MCF 10A (cell line): ENCODE measurements at regions not wholly inside any gene's neighbourhood (a gene's known extent, or its start where the extent isn't known, plus 50 kb on each side); places are given as distances from the start of the nearest gene placed in this dataset.

ENCODE experiments used
- BruUV-seq: library from RNA; stranded (reverse); fragments of 400-500 nt; replicated peaks from 2 replicates; lab custom pipeline; 2021; lab: Mats Ljungman, UMichigan
- CTCF ChIA-PET: fragments of 300-600 bp; sonication (Branson Sonifier 250); formaldehyde crosslinking; extraction: SDS; loops from one replicate; lab custom pipeline; 2021; ENCODE audit warnings: antibody characterized with exemption, inconsistent platforms; lab: Yijun Ruan, JAX
- POLR2A ChIA-PET: fragments of 300-600, 350-650 bp; sonication (Branson Sonifier 250); formaldehyde crosslinking; extraction: SDS; loops from one replicate; lab custom pipeline; 2020; ENCODE audit warnings: antibody characterized with exemption, inconsistent platforms; lab: Yijun Ruan, JAX
- DNase-seq: peaks from one replicate; pipeline ENCODE4 v3.0.0-alpha.2; 2018; ENCODE audit not compliant: unreplicated experiment
- H3K27ac Mint-ChIP-seq: one replicate; pipeline ENCODE4 v1.8.0; 2022; ENCODE audit warnings: mild to moderate bottlenecking, low read depth, mixed read lengths; ENCODE audit not compliant: unreplicated experiment
- H3K27me3 Mint-ChIP-seq: one replicate; pipeline ENCODE4 v1.8.0; 2022; ENCODE audit warnings: mixed read lengths; ENCODE audit not compliant: insufficient read depth, unreplicated experiment
- H3K36me3 Mint-ChIP-seq: one replicate; pipeline ENCODE4 v1.8.0; 2022; ENCODE audit warnings: mild to moderate bottlenecking, moderate library complexity, mixed read lengths; ENCODE audit not compliant: insufficient read depth, unreplicated experiment
- H3K4me1 Mint-ChIP-seq: one replicate; pipeline ENCODE4 v1.8.0; 2022; ENCODE audit warnings: mixed read lengths; ENCODE audit not compliant: insufficient read depth, unreplicated experiment
- H3K4me3 Mint-ChIP-seq: one replicate; pipeline ENCODE4 v1.8.0; 2022; ENCODE audit warnings: mild to moderate bottlenecking, moderate library complexity, mixed read lengths; ENCODE audit not compliant: unreplicated experiment
- H3K9me3 Mint-ChIP-seq: one replicate; pipeline ENCODE4 v1.8.0; 2022; ENCODE audit warnings: mixed read lengths; ENCODE audit not compliant: unreplicated experiment
- intact Hi-C: fragments of 100-400 bp; cut with micrococcal nuclease; formaldehyde crosslinking; loops from 2 replicates; pipeline ENCODE4 v1.14.1; 2022
- TF ChIP-seq, protein P1 (sequence below): fragments of 200-600 bp; IDR thresholded peaks from one replicate; pipeline ENCODE4 v1.8.0; 2022; ENCODE audit warnings: antibody characterized with exemption, mild to moderate bottlenecking; ENCODE audit not compliant: unreplicated experiment

DNA sequence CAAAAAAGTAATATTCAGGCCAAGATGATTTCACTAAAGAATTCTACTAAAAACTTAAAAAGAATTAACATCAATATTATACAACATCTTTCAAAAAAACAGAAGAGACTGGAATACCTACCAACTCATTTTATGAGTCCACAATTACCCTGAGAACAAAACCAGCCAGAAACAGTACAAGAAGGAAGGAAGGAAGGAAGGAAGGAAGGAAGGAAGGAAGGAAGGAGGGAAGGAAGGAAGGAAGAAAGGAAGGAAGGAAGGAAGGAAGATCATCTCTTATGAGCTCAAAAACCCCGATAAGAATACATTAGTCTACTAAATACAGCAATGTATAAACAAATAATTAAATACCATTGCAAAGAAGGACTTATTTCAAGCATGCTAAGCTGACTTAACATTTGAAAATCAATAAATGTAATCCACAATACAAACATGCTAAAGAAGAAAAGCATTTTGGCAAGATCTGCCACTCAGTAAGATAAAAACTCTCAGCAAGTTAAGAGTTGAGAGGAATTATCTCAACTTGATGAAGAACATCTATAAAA is 149.9 kb upstream of the RGS18 start:
- Mint-ChIP-seq H3K4me1 (peaks cover 6% of the 10 kb centered on the region), H3K4me3 (no peak overlapping the region), H3K27me3 (no peaks in the 10 kb centered on the region), H3K9me3 (no peaks in the 10 kb centered on the region), H3K27ac (no peak overlapping the region), H3K36me3 (no peaks in the 10 kb centered on the region)
- TF ChIP-seq, protein P1, sequence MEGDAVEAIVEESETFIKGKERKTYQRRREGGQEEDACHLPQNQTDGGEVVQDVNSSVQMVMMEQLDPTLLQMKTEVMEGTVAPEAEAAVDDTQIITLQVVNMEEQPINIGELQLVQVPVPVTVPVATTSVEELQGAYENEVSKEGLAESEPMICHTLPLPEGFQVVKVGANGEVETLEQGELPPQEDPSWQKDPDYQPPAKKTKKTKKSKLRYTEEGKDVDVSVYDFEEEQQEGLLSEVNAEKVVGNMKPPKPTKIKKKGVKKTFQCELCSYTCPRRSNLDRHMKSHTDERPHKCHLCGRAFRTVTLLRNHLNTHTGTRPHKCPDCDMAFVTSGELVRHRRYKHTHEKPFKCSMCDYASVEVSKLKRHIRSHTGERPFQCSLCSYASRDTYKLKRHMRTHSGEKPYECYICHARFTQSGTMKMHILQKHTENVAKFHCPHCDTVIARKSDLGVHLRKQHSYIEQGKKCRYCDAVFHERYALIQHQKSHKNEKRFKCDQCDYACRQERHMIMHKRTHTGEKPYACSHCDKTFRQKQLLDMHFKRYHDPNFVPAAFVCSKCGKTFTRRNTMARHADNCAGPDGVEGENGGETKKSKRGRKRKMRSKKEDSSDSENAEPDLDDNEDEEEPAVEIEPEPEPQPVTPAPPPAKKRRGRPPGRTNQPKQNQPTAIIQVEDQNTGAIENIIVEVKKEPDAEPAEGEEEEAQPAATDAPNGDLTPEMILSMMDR, result no peak
- no peak for DNase-seq
- no TSS peak for BruUV-seq
- ChIA-PET POLR2A (no interaction called here), CTCF (interaction anchor here (0.6 kb wide), 1 partner anchor 15 kb away, joined by 4 read pairs; no protein-coding TSS in a partner anchor)
- intact Hi-C loops, result no loop called here

DNA sequence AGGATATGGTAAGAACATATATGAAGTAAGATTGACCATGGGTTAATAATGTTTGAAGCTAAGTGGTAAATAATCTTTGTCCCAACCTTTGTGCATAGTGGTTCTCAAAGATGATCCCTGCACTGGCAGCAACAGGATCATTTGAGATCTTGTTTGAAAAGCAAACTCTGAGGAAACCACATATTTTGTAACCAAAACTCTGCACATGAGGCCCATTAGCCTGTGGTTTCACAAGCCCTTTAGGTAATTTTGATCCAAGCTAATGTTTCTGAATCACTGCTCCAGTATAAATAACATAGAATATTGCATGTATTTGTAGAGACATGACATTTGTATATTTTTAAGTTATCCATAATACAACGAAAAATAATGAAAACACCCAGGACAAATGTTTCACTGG is 147.9 kb upstream of the RGS18 start:
- DNase-seq, result peak; percentile 22
- peaks cover 6% of the 10 kb centered on the region for H3K4me1 Mint-ChIP-seq
- H3K9me3 Mint-ChIP-seq, result no peaks in the 10 kb centered on the region
- BruUV-seq, result no TSS peak
- H3K27me3 Mint-ChIP-seq, result no peaks in the 10 kb centered on the region
- peak overlapping the region; percentile 7 for H3K27ac Mint-ChIP-seq
- CTCF ChIA-PET, result no interaction called here
- intact Hi-C loops, result no loop called here
- no peak overlapping the region for H3K4me3 Mint-ChIP-seq
- TF ChIP-seq, protein P1, result no peak
- no peaks in the 10 kb centered on the region for H3K36me3 Mint-ChIP-seq
- POLR2A ChIA-PET, result no interaction called here

DNA sequence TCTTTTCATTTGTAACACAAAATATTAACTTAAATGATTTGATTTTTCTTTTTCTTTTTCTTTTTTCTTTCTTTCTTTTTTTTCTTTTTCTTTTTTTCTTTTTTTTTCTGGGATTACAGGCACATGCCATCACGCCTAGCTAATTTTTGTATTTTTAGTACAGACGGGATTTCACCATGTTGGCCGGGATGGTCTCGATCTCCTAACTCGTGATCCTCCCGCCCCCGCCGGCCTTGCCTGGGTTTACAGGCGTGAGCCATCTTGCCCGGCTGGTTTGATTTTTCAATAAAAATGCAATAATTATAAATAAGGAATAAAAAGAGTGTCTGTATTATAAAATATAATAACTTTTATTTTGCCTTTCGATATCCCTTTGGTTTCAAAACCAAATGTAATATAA is 146.7 kb upstream of the RGS18 start:
- CTCF ChIA-PET, result no interaction called here
- H3K27me3 Mint-ChIP-seq, result no peaks in the 10 kb centered on the region
- intact Hi-C loops, result no loop called here
- TF ChIP-seq, protein P1, result no peak
- no peak for DNase-seq
- no peaks in the 10 kb centered on the region for H3K4me1 Mint-ChIP-seq
- H3K4me3 Mint-ChIP-seq, result no peak overlapping the region
- BruUV-seq, result no TSS peak
- H3K9me3 Mint-ChIP-seq, result no peaks in the 10 kb centered on the region
- no peak overlapping the region for H3K27ac Mint-ChIP-seq
- H3K36me3 Mint-ChIP-seq, result no peaks in the 10 kb centered on the region
- POLR2A ChIA-PET, result no interaction called here

DNA sequence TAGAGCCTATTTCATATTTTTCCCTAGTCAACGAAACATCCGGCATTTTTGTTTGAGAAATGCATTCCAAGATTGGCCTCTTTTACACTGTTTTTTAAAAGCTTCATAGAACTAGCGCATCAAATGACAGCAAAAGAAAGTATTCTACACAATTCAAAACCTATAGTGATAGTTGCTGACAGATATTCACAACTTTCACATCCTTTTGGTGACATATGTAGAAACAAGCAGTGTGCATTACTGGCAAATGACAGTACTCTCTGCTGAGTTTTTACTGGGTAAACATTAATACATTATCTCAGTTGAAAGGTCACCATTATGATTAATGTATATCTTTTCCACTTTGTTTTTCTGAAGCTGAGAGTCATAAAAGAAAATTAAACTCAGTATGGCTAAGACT is 135.4 kb upstream of the RGS18 start:
- no peak for DNase-seq
- intact Hi-C loops, result no loop called here
- TF ChIP-seq, protein P1, result no peak
- no peaks in the 10 kb centered on the region for H3K36me3 Mint-ChIP-seq
- H3K27ac Mint-ChIP-seq, result no peak overlapping the region
- CTCF ChIA-PET, result interaction anchor here (0.6 kb wide), 1 partner anchor 1214 kb away, joined by 3 read pairs; no protein-coding TSS in a partner anchor
- H3K4me3 Mint-ChIP-seq, result no peak overlapping the region
- no peaks in the 10 kb centered on the region for H3K9me3 Mint-ChIP-seq
- POLR2A ChIA-PET, result no interaction called here
- no peaks in the 10 kb centered on the region for H3K27me3 Mint-ChIP-seq
- BruUV-seq, result no TSS peak
- H3K4me1 Mint-ChIP-seq, result no peaks in the 10 kb centered on the region
